ENCODE measurements at regions not wholly inside any gene's neighbourhood (a gene's known extent, or its start where the extent isn't known, plus 50 kb on each side); places are given as distances from the start of the nearest gene placed in this dataset.

GRCh38 chr6:15843226-15843625 is 180.4 kb upstream of the DTNBP1 start:
- no peaks in the 10 kb centered on the region for H3K27me3 ChIP-seq (ENCODE audit: insufficient read depth, poor library complexity, severe bottlenecking)
- H3K27ac ChIP-seq (replicated peaks) = no peak overlapping the region
- H3K4me3 ChIP-seq (replicated peaks; ENCODE audit: insufficient read depth, low read length) = no peak overlapping the region
- DNase-seq (ENCODE audit: low read depth in 1 of 2, low spot score in 1 of 2) = no peak
- no peak for TF ChIP-seq CTCF (IDR thresholded peaks at IDR 0.05; ENCODE audit: insufficient read depth, low read length)
- TF ChIP-seq, protein P1, sequence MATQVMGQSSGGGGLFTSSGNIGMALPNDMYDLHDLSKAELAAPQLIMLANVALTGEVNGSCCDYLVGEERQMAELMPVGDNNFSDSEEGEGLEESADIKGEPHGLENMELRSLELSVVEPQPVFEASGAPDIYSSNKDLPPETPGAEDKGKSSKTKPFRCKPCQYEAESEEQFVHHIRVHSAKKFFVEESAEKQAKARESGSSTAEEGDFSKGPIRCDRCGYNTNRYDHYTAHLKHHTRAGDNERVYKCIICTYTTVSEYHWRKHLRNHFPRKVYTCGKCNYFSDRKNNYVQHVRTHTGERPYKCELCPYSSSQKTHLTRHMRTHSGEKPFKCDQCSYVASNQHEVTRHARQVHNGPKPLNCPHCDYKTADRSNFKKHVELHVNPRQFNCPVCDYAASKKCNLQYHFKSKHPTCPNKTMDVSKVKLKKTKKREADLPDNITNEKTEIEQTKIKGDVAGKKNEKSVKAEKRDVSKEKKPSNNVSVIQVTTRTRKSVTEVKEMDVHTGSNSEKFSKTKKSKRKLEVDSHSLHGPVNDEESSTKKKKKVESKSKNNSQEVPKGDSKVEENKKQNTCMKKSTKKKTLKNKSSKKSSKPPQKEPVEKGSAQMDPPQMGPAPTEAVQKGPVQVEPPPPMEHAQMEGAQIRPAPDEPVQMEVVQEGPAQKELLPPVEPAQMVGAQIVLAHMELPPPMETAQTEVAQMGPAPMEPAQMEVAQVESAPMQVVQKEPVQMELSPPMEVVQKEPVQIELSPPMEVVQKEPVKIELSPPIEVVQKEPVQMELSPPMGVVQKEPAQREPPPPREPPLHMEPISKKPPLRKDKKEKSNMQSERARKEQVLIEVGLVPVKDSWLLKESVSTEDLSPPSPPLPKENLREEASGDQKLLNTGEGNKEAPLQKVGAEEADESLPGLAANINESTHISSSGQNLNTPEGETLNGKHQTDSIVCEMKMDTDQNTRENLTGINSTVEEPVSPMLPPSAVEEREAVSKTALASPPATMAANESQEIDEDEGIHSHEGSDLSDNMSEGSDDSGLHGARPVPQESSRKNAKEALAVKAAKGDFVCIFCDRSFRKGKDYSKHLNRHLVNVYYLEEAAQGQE (IDR thresholded peaks at IDR 0.05; ENCODE audit: insufficient replicate concordance, low read depth) = no peak
- no peak for TF ChIP-seq GABPA (IDR thresholded peaks at IDR 0.05; ENCODE audit: low read depth)
- no peak for TF ChIP-seq POLR2AphosphoS5 (IDR thresholded peaks at IDR 0.05; ENCODE audit: low read depth)
- TF ChIP-seq SPI1 (IDR thresholded peaks at IDR 0.05; ENCODE audit: borderline replicate concordance, low read depth) = no peak

- Histone ChIP-seq H3K27ac (replicated peaks) (no peak overlapping the region), H3K4me3 (replicated peaks; ENCODE audit: insufficient read depth, low read length) (no peak overlapping the region), H3K27me3 (ENCODE audit: insufficient read depth, poor library complexity, severe bottlenecking) (no peaks in the 10 kb centered on the region)
- no peak for TF ChIP-seq CTCF (IDR thresholded peaks at IDR 0.05; ENCODE audit: insufficient read depth, low read length)
- TF ChIP-seq POLR2AphosphoS5 (IDR thresholded peaks at IDR 0.05; ENCODE audit: low read depth) = no peak
- no peak for TF ChIP-seq SPI1 (IDR thresholded peaks at IDR 0.05; ENCODE audit: borderline replicate concordance, low read depth)
- no peak for TF ChIP-seq GABPA (IDR thresholded peaks at IDR 0.05; ENCODE audit: low read depth)
- TF ChIP-seq, protein P1 (IDR thresholded peaks at IDR 0.05; ENCODE audit: insufficient replicate concordance, low read depth) = no peak
- no peak for DNase-seq (ENCODE audit: low read depth in 1 of 2, low spot score in 1 of 2)
These were observed 179.9 kb upstream of the DTNBP1 start for GRCh38 chr6:15842727-15843117.

DNA sequence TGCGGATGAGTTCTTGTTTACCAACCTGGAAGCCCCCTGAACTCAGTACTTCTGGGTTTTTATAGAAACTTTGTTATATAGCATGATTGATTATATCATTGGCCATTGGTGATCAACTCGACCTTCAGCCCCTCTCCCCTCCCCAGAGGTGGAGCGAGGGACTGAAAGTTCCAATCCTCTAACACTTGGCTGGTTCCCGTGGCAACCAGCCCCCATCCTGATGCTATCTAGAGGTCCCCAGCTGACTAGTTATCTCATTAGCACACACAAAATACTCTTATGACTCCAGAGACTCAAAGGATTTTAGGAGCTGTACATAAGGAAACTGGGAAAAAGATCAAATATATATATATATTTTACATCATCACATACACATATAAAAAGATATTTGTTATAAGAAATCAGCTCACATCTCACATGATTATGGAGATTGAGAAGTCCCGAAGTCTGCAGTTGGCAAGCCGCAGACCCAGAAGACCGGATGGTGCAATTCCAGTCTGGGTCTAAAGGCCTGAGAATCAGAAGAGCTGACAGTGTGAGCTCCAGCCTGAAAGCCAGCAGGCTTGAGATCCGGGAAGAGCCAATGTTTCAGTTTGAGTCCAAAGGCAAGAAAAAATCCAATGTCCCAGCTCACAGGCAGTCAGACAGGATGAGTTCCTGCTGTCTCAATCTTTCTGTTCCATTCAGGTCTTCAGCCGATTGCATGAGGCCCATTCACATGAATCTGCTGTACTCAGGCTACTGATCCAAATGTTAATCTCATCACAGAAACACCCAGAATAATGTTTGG is 179.3 kb upstream of the DTNBP1 start:
- no peak for TF ChIP-seq GABPA (IDR thresholded peaks at IDR 0.05; ENCODE audit: low read depth)
- no peak for TF ChIP-seq CTCF (IDR thresholded peaks at IDR 0.05; ENCODE audit: insufficient read depth, low read length)
- TF ChIP-seq POLR2AphosphoS5 (IDR thresholded peaks at IDR 0.05; ENCODE audit: low read depth) = no peak
- TF ChIP-seq SPI1 (IDR thresholded peaks at IDR 0.05; ENCODE audit: borderline replicate concordance, low read depth) = no peak
- TF ChIP-seq, protein P1 (IDR thresholded peaks at IDR 0.05; ENCODE audit: insufficient replicate concordance, low read depth) = no peak
- H3K27ac ChIP-seq (replicated peaks) = no peak overlapping the region
- DNase-seq (ENCODE audit: low read depth in 1 of 2, low spot score in 1 of 2) = no peak
- no peaks in the 10 kb centered on the region for H3K27me3 ChIP-seq (ENCODE audit: insufficient read depth, poor library complexity, severe bottlenecking)
- no peak overlapping the region for H3K4me3 ChIP-seq (replicated peaks; ENCODE audit: insufficient read depth, low read length)

Measured in HL-60 (cell line).